ENCODE measurements at regions not wholly inside any gene's neighbourhood (a gene's known extent, or its start where the extent isn't known, plus 50 kb on each side); places are given as distances from the start of the nearest gene placed in this dataset.

- H3K9me3 Mint-ChIP-seq, result peaks cover 0 to 6% (median 2%) of the 10 kb centered on the region in 7 donors
- no peak for TF ChIP-seq CTCF (IDR thresholded peaks at IDR 0.05)
Observed at GRCh38 chr18:66993492-66993891, 389.6 kb upstream of the CDH19 start.

GRCh38 chr18:66990909-66991308, 387.0 kb upstream of the CDH19 start:
- Mint-ChIP-seq H3K9me3 (peaks cover 0 to 6% (median 0%) of the 10 kb centered on the region in 7 donors), H3K4me1 (no peaks in the 10 kb centered on the region), H3K4me3 (no peak overlapping the region), H3K36me3 (no peaks in the 10 kb centered on the region), H3K27ac (no peak overlapping the region), H3K27me3 (ENCODE audit: low read depth in 3 of 3) (no peaks in the 10 kb centered on the region)
- Histone ChIP-seq H4K20me1 (ENCODE audit: insufficient read depth, low read length) (no peaks in the 10 kb centered on the region), H3K4me1 (ENCODE audit: control insufficient read depth in 1 of 2, insufficient read depth in 2 of 2, low read length in 2 of 2) (no peaks in the 10 kb centered on the region), H2AFZ (ENCODE audit: insufficient read depth, low read depth, low read length, poor library complexity, severe bottlenecking) (no peak overlapping the region), H3K27ac (ENCODE audit: low read depth in 1 of 2, low read length in 2 of 2) (no peak overlapping the region), H3K9ac (ENCODE audit: insufficient read depth, low read length, poor library complexity, severe bottlenecking) (no peak overlapping the region), H3K4me3 (replicated peaks in 1 of 3; ENCODE audit: low read depth in 2 of 3, low read length in 3 of 3) (no peak overlapping the region), H3K9me3 (replicated peaks in 1 of 2; ENCODE audit: control insufficient read depth in 1 of 2, insufficient read depth in 1 of 2, low read length in 2 of 2) (peaks cover 0 to 9% of the 10 kb centered on the region in 2 donors), H3K4me2 (replicated peaks; ENCODE audit: extremely low read depth, low read length, poor library complexity, severe bottlenecking) (no peak overlapping the region), H3K36me3 (replicated peaks in 1 of 2; ENCODE audit: control insufficient read depth in 1 of 2, insufficient read depth in 2 of 2, low read length in 2 of 2) (no peaks in the 10 kb centered on the region), H3K79me2 (ENCODE audit: insufficient read depth, low read length) (no peaks in the 10 kb centered on the region), H3K27me3 (ENCODE audit: control insufficient read depth in 2 of 2, insufficient read depth in 2 of 2, low read length in 2 of 2) (no peaks in the 10 kb centered on the region)
- TF ChIP-seq CTCF (IDR thresholded peaks at IDR 0.05), result no peak
- no peak for DNase-seq
- 100% methylated on average over 1 of the region's 6 CpGs for WGBS (ENCODE audit: insufficient coverage)
- intact Hi-C loops (cut with micrococcal nuclease), result no loop called here

More at GRCh38 chr18:66993492-66993891, 389.6 kb upstream of the CDH19 start:
- intact Hi-C loops (cut with micrococcal nuclease), result no loop called here
- H3K27ac ChIP-seq (ENCODE audit: low read depth in 1 of 2, low read length in 2 of 2), result no peak overlapping the region
- no peaks in the 10 kb centered on the region for H3K36me3 ChIP-seq (replicated peaks in 1 of 2; ENCODE audit: control insufficient read depth in 1 of 2, insufficient read depth in 2 of 2, low read length in 2 of 2)
- H3K36me3 Mint-ChIP-seq, result no peaks in the 10 kb centered on the region
- H4K20me1 ChIP-seq (ENCODE audit: insufficient read depth, low read length), result no peaks in the 10 kb centered on the region
- H3K4me3 Mint-ChIP-seq, result no peak overlapping the region
- H3K4me1 ChIP-seq (ENCODE audit: control insufficient read depth in 1 of 2, insufficient read depth in 2 of 2, low read length in 2 of 2), result no peaks in the 10 kb centered on the region
- H3K9ac ChIP-seq (ENCODE audit: insufficient read depth, low read length, poor library complexity, severe bottlenecking), result no peak overlapping the region
- no peaks in the 10 kb centered on the region for H3K27me3 Mint-ChIP-seq (ENCODE audit: low read depth in 3 of 3)
- no peak overlapping the region for H3K4me3 ChIP-seq (replicated peaks in 1 of 3; ENCODE audit: low read depth in 2 of 3, low read length in 3 of 3)
- no peak for DNase-seq
- no peaks in the 10 kb centered on the region for H3K4me1 Mint-ChIP-seq
- peaks cover 0 to 9% of the 10 kb centered on the region in 2 donors for H3K9me3 ChIP-seq (replicated peaks in 1 of 2; ENCODE audit: control insufficient read depth in 1 of 2, insufficient read depth in 1 of 2, low read length in 2 of 2)
- H3K79me2 ChIP-seq (ENCODE audit: insufficient read depth, low read length), result no peaks in the 10 kb centered on the region
- H3K27me3 ChIP-seq (ENCODE audit: control insufficient read depth in 2 of 2, insufficient read depth in 2 of 2, low read length in 2 of 2), result no peaks in the 10 kb centered on the region
- H3K27ac Mint-ChIP-seq, result no peak overlapping the region
- no peak overlapping the region for H3K4me2 ChIP-seq (replicated peaks; ENCODE audit: extremely low read depth, low read length, poor library complexity, severe bottlenecking)
- no peak overlapping the region for H2AFZ ChIP-seq (ENCODE audit: insufficient read depth, low read depth, low read length, poor library complexity, severe bottlenecking)
